CD4-positive, alpha-beta T cell (primary cell): ENCODE measurements at regions not wholly inside any gene's neighbourhood (a gene's known extent, or its start where the extent isn't known, plus 50 kb on each side); places are given as distances from the start of the nearest gene placed in this dataset.

Experiments
- ATAC-seq: fragments of 200-7000 bp; cut with Tn5 transposase; one replicate; pipeline ENCODE4 v1.10.0; 2022; ENCODE audit warnings: mild to moderate bottlenecking; ENCODE audit not compliant: poor library complexity
- CTCF ChIA-PET: fragments of 350-600 bp; sonication (Branson Sonifier 250); formaldehyde crosslinking; loops from one replicate; lab custom pipeline; 2021; ENCODE audit warnings: antibody characterized with exemption, inconsistent platforms; lab: Charles Lee
- POLR2A ChIA-PET: fragments of 350-600 bp; sonication (Branson Sonifier 250); formaldehyde crosslinking; loops from one replicate; lab custom pipeline; 2021; ENCODE audit warnings: antibody characterized with exemption, inconsistent platforms; lab: Charles Lee
- DNase-seq, 14 experiments: peaks; one replicate each; pipeline ENCODE4 v3.0.0-alpha.2; 2013 to 2020; ENCODE audit warnings: mixed read lengths in 2 of 14
- H3K27ac ChIP-seq, 2 donors: one replicate each; pipeline versions ENCODE4 v1.5.1 to v1.7.0; 2013; ENCODE audit warnings: low read length in 2 of 2, low read depth in 1 of 2, mild to moderate bottlenecking in 1 of 2
- H3K27me3 ChIP-seq, 2 experiments: 1 replicate in 1 of 2; 2 replicates in 1 of 2; pipeline versions ENCODE4 v1.6.1 to v1.7.0; 2013; ENCODE audit warnings: low read length in 2 of 2, control low read depth in 1 of 2, mild to moderate bottlenecking in 1 of 2, moderate library complexity in 1 of 2; ENCODE audit not compliant: insufficient read depth in 2 of 2, control insufficient read depth in 1 of 2
- H3K36me3 ChIP-seq: one replicate; pipeline ENCODE4 v1.6.1; 2013; ENCODE audit warnings: low read length, control low read depth; ENCODE audit not compliant: insufficient read depth
- H3K4me1 ChIP-seq: one replicate; pipeline ENCODE4 v1.6.1; 2013; ENCODE audit warnings: low read length, control low read depth; ENCODE audit not compliant: insufficient read depth
- H3K4me3 ChIP-seq: one replicate; pipeline ENCODE4 v1.5.1; 2013; ENCODE audit warnings: mild to moderate bottlenecking, low read length, moderate library complexity
- H3K9me3 ChIP-seq, 2 experiments: 1 replicate in 1 of 2; 2 replicates in 1 of 2; pipeline versions ENCODE4 v1.6.1 to v1.7.0; 2013; ENCODE audit warnings: low read length in 2 of 2, mild to moderate bottlenecking in 2 of 2, control low read depth in 1 of 2, moderate library complexity in 1 of 2; ENCODE audit not compliant: control insufficient read depth in 1 of 2, insufficient read depth in 1 of 2
- H3K27ac Mint-ChIP-seq: one replicate; pipeline ENCODE4 v1.8.0; 2020; ENCODE audit warnings: mixed read lengths
- H3K27me3 Mint-ChIP-seq: one replicate; pipeline ENCODE4 v1.8.0; 2021; ENCODE audit warnings: mixed read lengths
- H3K36me3 Mint-ChIP-seq: one replicate; pipeline ENCODE4 v1.8.0; 2021; ENCODE audit warnings: low read depth, mixed read lengths
- H3K4me1 Mint-ChIP-seq: one replicate; pipeline ENCODE4 v1.8.0; 2021; ENCODE audit warnings: low read depth, mixed read lengths
- H3K4me3 Mint-ChIP-seq: one replicate; pipeline ENCODE4 v1.8.0; 2020; ENCODE audit warnings: mild to moderate bottlenecking, mixed read lengths
- H3K9me3 Mint-ChIP-seq: one replicate; pipeline ENCODE4 v1.8.0; 2020; ENCODE audit warnings: mixed read lengths
- intact Hi-C, 2 experiments: fragments of 100-400 bp; cut with DNase I in 1 of 2; cut with micrococcal nuclease in 1 of 2; formaldehyde crosslinking; loops; one replicate each; pipeline versions ENCODE4 v1.15.1 to v1.9.0; 2023 to 2025; cut with DNase I, micrococcal nuclease
- TF ChIP-seq, protein P1 (sequence below): fragments of 200-600 bp; IDR thresholded peaks from one replicate; pipeline ENCODE4 v1.8.0; 2022; ENCODE audit warnings: antibody characterized with exemption, mild to moderate bottlenecking

DNA sequence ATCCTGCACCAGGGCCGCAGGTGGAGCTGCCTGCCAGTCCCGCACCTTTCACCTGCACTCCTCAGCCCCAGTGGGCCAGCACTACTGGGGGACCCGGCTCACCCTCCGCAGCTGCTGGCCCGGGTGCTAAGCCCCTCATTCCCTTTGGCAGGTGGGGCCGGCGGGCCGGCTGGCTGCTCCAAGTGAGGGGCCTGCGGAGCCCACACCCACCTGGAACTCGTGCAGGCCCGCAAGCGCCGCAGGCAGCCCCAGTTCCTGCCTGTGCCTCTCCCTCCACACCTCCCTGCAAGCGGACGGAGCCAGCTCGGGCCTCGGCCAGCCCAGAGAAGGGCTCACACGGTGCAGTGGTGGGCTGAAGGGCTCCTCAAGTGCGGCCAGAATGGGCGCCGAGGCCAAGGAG, 199.0 kb upstream of the HS3ST5 start:
- no peaks in the 10 kb centered on the region for H3K4me1 ChIP-seq
- H3K9me3 ChIP-seq, result peaks cover 0 to 12% of the 10 kb centered on the region in 2 experiments
- no peak for ATAC-seq
- ChIA-PET POLR2A (no interaction called here), CTCF (no interaction called here)
- Mint-ChIP-seq H3K27me3 (no peaks in the 10 kb centered on the region), H3K4me3 (no peak overlapping the region), H3K36me3 (no peaks in the 10 kb centered on the region), H3K27ac (no peak overlapping the region), H3K9me3 (peaks cover 3% of the 10 kb centered on the region), H3K4me1 (no peaks in the 10 kb centered on the region)
- H3K36me3 ChIP-seq, result no peaks in the 10 kb centered on the region
- no peak overlapping the region for H3K4me3 ChIP-seq
- TF ChIP-seq, protein P1, sequence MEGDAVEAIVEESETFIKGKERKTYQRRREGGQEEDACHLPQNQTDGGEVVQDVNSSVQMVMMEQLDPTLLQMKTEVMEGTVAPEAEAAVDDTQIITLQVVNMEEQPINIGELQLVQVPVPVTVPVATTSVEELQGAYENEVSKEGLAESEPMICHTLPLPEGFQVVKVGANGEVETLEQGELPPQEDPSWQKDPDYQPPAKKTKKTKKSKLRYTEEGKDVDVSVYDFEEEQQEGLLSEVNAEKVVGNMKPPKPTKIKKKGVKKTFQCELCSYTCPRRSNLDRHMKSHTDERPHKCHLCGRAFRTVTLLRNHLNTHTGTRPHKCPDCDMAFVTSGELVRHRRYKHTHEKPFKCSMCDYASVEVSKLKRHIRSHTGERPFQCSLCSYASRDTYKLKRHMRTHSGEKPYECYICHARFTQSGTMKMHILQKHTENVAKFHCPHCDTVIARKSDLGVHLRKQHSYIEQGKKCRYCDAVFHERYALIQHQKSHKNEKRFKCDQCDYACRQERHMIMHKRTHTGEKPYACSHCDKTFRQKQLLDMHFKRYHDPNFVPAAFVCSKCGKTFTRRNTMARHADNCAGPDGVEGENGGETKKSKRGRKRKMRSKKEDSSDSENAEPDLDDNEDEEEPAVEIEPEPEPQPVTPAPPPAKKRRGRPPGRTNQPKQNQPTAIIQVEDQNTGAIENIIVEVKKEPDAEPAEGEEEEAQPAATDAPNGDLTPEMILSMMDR, result no peak
- intact Hi-C loops, result no loop called here
- H3K27ac ChIP-seq, result no peak overlapping the region
- DNase-seq, result no peak
- no peaks in the 10 kb centered on the region for H3K27me3 ChIP-seq

DNA sequence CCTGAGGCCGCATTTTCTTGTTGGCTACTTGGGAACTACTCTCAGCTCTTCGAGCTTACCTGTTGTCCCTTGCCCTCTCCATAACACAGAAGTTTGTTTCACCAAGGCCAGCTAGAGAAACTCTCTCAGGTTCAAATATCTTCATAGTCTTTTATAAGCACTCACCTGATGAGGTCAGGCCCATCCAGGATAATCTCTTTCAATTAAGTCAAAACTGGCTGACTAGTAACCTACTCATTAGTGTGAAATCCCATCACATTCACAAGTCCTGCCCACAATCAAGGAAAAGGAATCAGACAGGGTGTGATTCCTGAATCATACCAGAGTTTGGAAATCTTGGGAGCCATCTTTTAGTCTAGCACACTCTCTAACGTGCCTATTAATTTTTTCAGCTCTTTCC, 195.2 kb upstream of the HS3ST5 start:
- no peak overlapping the region for H3K4me3 Mint-ChIP-seq
- no peak for DNase-seq

DNA sequence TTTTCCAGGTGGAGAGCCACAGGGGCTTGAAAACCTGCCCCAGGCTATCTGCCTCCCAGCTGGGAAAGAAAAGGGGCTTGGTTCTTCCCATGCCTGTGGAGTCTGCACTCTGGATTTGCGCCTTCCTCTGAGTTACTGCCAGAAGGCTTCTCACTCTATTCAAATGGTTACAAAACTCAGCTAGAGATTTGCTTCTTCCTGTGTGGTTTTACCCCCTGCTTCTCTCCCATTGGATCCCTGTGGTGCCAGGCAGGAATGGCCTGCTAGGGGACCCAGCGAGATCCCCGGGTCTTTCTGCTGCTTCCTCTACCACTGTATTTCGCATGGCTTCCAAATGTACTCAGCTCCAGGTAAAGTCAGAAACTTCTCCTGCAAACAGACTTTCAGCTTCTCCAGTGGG, 192.0 kb upstream of the HS3ST5 start:
- Histone ChIP-seq H3K36me3 (no peaks in the 10 kb centered on the region), H3K4me1 (no peaks in the 10 kb centered on the region), H3K4me3 (no peak overlapping the region), H3K27ac (no peak overlapping the region), H3K27me3 (no peaks in the 10 kb centered on the region), H3K9me3 (peaks cover 0 to 10% of the 10 kb centered on the region in 2 experiments)
- no peaks in the 10 kb centered on the region for H3K27me3 Mint-ChIP-seq
- DNase-seq (no peak), ATAC-seq (no peak)
- ChIA-PET POLR2A (no interaction called here), CTCF (no interaction called here)
- H3K36me3 Mint-ChIP-seq, result no peaks in the 10 kb centered on the region
- peaks cover 7% of the 10 kb centered on the region for H3K9me3 Mint-ChIP-seq
- H3K4me1 Mint-ChIP-seq, result no peaks in the 10 kb centered on the region
- intact Hi-C loops, result no loop called here
- no peak overlapping the region for H3K27ac Mint-ChIP-seq
- TF ChIP-seq, protein P1, result no peak
- H3K4me3 Mint-ChIP-seq, result no peak overlapping the region

More for the DNA sequence above, 195.2 kb upstream of the HS3ST5 start:
- Mint-ChIP-seq H3K9me3 (peaks cover 3% of the 10 kb centered on the region), H3K36me3 (no peaks in the 10 kb centered on the region), H3K4me1 (no peaks in the 10 kb centered on the region), H3K27me3 (no peaks in the 10 kb centered on the region), H3K27ac (no peak overlapping the region)
- H3K4me3 ChIP-seq, result no peak overlapping the region
- no peaks in the 10 kb centered on the region for H3K36me3 ChIP-seq
- TF ChIP-seq, protein P1, result no peak
- no peak for ATAC-seq
- no peaks in the 10 kb centered on the region for H3K4me1 ChIP-seq
- no peak overlapping the region for H3K27ac ChIP-seq
- H3K27me3 ChIP-seq, result no peaks in the 10 kb centered on the region
- CTCF ChIA-PET, result interaction anchor here (0.5 kb wide), 1 partner anchor 31 kb away, joined by 3 read pairs; no protein-coding TSS in a partner anchor
- peaks cover 0 to 18% of the 10 kb centered on the region in 2 experiments for H3K9me3 ChIP-seq
- intact Hi-C loops, result no loop called here
- POLR2A ChIA-PET, result no interaction called here
